Peyer's patch (tissue), 4 donors: ENCODE measurements at regions not wholly inside any gene's neighbourhood (a gene's known extent, or its start where the extent isn't known, plus 50 kb on each side); places are given as distances from the start of the nearest gene placed in this dataset.
A peak's percentile ranks its signal among the peaks of the same experiment; 100 is the strongest.
"Not testable (repeated sequence)": the region's sequence is repeated elsewhere in the genome, so short reads cannot be mapped to it uniquely, and the experiment has no call there.

ENCODE experiments used
- DNase-seq, 3 donors: peaks; one replicate each; pipeline ENCODE4 v3.0.0-alpha.2; 2017 to 2019
- H3K27ac ChIP-seq, 4 donors: fragments of 200-600 bp; sonication (generic); one replicate each; pipeline ENCODE4 v1.5.1; 2016 to 2019
- H3K27me3 ChIP-seq, 2 donors: fragments of 200-600 bp; sonication (generic); one replicate each; pipeline ENCODE4 v1.5.1; 2019
- H3K36me3 ChIP-seq, 3 donors: fragments of 200-600 bp; sonication (generic); one replicate each; pipeline ENCODE4 v1.5.1; 2016 to 2019
- H3K4me1 ChIP-seq, 4 donors: fragments of 200-600 bp; sonication (generic); one replicate each; pipeline ENCODE4 v1.5.1; 2016 to 2019
- H3K4me3 ChIP-seq, 4 donors: fragments of 200-600 bp; sonication (generic); 1 replicate in 3 of 4; 2 replicates in 1 of 4; pipeline ENCODE4 v1.5.1; 2016 to 2019; ENCODE audit warnings: mild to moderate bottlenecking in 1 of 4
- H3K9me3 ChIP-seq, 4 donors: fragments of 200-600 bp; sonication (generic); one replicate each; pipeline ENCODE4 v1.5.1; 2016 to 2019; ENCODE audit warnings: mild to moderate bottlenecking in 1 of 4
- POLR2A ChIP-seq, 2 donors: fragments of 450-650 bp; IDR thresholded peaks; one replicate each; pipeline ENCODE4 v1.5.1; 2017; ENCODE audit warnings: antibody characterized with exemption in 2 of 2, mild to moderate bottlenecking in 2 of 2, moderate library complexity in 2 of 2
- TF ChIP-seq, protein P1 (sequence below), 6 experiments: fragments of 450-650 bp in 4 of 6; fragments of 200-600 bp in 2 of 6; sonication (generic) in 1 of 6; IDR thresholded peaks; one replicate each; pipeline ENCODE4 v1.5.1; 2017 to 2019; ENCODE audit warnings: antibody characterized with exemption in 6 of 6, mild to moderate bottlenecking in 3 of 6, moderate library complexity in 1 of 6

DNA sequence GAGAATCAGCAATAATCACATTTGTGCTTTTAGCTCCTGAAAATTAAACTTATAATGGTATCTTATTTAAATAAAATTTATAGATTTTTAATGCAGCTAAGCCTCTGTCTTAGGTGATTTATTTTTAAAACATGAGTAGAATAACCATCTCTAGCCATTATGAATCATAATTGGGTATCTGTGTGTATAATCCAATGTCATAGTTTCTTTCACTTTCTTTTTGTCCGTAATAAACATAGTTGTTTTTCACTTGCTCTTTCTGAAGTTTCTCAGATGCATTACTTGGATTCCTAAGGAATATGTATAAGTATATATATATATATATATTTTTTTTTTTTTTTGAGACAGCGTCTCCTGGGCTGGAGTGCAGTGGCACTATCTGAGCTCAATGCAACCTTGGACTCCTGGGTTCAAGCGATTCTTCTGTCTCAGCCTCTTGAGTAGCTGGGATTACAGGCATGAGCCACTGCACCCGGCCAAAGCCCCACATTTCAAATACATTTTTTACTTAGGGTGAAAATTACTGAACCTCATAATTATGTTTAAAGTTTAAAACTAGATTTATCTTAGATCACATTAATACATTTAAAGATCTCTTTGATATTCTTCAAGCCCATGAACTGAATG, 377.1 kb downstream of the PRDM9 start:
- no peak for TF ChIP-seq POLR2A (IDR thresholded peaks at IDR 0.05)
- TF ChIP-seq, protein P1, sequence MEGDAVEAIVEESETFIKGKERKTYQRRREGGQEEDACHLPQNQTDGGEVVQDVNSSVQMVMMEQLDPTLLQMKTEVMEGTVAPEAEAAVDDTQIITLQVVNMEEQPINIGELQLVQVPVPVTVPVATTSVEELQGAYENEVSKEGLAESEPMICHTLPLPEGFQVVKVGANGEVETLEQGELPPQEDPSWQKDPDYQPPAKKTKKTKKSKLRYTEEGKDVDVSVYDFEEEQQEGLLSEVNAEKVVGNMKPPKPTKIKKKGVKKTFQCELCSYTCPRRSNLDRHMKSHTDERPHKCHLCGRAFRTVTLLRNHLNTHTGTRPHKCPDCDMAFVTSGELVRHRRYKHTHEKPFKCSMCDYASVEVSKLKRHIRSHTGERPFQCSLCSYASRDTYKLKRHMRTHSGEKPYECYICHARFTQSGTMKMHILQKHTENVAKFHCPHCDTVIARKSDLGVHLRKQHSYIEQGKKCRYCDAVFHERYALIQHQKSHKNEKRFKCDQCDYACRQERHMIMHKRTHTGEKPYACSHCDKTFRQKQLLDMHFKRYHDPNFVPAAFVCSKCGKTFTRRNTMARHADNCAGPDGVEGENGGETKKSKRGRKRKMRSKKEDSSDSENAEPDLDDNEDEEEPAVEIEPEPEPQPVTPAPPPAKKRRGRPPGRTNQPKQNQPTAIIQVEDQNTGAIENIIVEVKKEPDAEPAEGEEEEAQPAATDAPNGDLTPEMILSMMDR (IDR thresholded peaks at IDR 0.05), result no peak
- no peaks in the 10 kb centered on the region for H3K27me3 ChIP-seq
- no peak overlapping the region for H3K27ac ChIP-seq
- H3K36me3 ChIP-seq, result no peaks in the 10 kb centered on the region
- H3K4me3 ChIP-seq, result no peak overlapping the region
- DNase-seq, result no peak
- H3K9me3 ChIP-seq, result peaks cover 0 to 6% (median 0%) of the 10 kb centered on the region in 4 donors
- no peaks in the 10 kb centered on the region for H3K4me1 ChIP-seq

DNA sequence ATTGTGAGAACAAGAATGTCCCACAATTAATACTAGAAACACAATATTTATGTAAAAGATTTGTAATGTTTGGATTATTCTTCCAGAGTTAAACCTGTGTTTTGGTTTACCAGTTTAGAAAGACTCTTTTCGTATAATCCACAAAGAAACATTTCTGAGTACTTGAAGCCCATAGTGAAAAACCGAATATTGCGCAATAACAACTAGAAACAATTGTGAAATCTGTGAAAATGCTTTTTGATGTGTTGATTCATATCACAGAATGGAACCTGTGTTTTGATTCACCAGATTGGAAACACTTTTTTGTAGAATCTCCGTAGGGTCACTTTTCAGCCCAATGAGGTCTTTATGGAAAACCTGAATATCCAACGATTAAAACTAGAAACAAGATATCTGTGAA, 386.2 kb downstream of the PRDM9 start:
- H3K27ac ChIP-seq, result no peak overlapping the region
- H3K36me3 ChIP-seq, result no peaks in the 10 kb centered on the region
- H3K4me3 ChIP-seq, result no peak overlapping the region
- H3K9me3 ChIP-seq, result peaks cover 0 to 8% (median 0%) of the 10 kb centered on the region in 4 donors
- TF ChIP-seq, protein P1 (IDR thresholded peaks at IDR 0.05), result no peak
- no peak for TF ChIP-seq POLR2A (IDR thresholded peaks at IDR 0.05)
- no peak for DNase-seq
- H3K4me1 ChIP-seq, result no peaks in the 10 kb centered on the region
- no peaks in the 10 kb centered on the region for H3K27me3 ChIP-seq

DNA sequence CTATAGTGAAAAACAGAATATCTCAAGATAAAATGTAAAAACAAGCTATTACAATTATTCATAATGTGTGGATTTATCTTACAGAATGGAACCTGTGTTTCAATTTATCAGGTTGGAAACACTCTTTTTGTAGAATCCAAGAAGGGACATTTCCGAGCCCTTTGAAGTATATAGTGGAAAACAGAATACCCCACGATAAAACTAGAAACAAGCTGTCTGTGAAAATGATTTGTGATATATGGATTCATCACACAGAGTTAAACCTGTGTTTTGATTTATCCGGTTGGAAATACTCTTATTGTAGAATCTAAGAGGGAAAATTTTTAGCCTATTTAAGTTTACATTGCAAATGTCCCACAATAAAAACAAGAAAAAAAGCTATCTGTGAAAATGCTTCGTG, 388.2 kb downstream of the PRDM9 start:
- H3K27ac ChIP-seq, result no peak overlapping the region
- H3K36me3 ChIP-seq, result no peaks in the 10 kb centered on the region
- H3K27me3 ChIP-seq, result no peaks in the 10 kb centered on the region
- no peak for DNase-seq
- H3K9me3 ChIP-seq, result peaks cover 0 to 8% (median 0%) of the 10 kb centered on the region in 4 donors
- no peaks in the 10 kb centered on the region for H3K4me1 ChIP-seq
- TF ChIP-seq, protein P1 (IDR thresholded peaks at IDR 0.05), result no peak
- no peak for TF ChIP-seq POLR2A (IDR thresholded peaks at IDR 0.05)
- no peak overlapping the region for H3K4me3 ChIP-seq

DNA sequence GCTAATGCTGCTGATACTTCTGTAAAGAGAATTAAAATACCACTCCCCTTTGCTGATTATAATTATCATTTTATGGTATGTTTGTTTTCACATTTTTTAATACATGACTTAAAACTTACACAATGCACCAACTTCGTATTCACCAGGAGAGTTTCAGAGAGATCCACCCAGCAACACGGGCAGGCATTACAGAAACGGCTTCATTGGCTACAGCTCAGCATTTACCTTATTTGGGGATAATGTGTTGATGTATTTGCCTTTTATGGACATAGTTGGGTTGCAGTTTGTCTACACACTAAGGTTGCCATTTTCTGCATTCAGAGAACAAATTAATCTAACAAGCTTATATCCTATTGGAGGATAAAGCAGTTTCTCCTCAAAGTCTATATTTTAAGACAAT, 423.6 kb downstream of the PRDM9 start:
- Histone ChIP-seq H3K36me3 (no peaks in the 10 kb centered on the region), H3K27ac (no peak overlapping the region), H3K4me1 (no peaks in the 10 kb centered on the region), H3K9me3 (no peaks in the 10 kb centered on the region), H3K4me3 (no peak overlapping the region), H3K27me3 (no peaks in the 10 kb centered on the region)
- TF ChIP-seq, protein P1 (IDR thresholded peaks at IDR 0.05), result no peak
- no peak for TF ChIP-seq POLR2A (IDR thresholded peaks at IDR 0.05)
- DNase-seq, result no peak

DNA sequence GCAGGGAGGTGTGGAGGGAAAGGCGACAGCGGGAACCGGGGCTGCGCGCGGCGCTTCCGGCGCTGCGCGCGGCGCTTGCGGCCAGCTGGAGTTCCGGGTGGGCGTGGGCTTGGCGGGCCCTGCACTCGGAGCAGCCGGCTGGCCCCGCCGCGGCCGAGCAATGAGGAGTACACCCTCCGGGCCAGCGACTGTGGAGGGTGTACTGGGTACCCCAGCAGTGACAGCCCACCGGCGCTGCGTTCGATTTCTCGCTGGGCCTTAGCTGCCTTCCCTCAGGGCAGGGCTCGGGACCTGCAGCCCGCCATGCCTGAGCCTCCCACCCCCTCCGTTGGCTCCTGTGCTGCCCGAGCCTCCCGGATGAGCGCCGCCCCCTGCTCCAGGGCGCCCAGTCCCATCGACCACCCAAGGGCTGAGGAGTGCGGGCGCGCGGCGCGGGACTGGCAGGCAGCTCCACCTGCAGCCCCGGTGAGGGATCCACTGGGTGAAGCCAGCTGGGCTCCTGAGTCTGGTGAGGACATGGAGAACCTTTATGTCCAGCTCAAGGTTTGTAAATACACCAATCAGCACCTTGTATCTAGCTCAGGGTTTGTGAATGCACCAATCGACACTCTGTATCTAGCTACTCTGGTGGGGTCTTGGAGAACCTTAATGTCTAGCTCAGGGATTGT, 444.0 kb downstream of the PRDM9 start:
- peak in 1 of 3 donors; percentile 51 for DNase-seq
- H3K27me3 ChIP-seq, result not testable (repeated sequence)

DNA sequence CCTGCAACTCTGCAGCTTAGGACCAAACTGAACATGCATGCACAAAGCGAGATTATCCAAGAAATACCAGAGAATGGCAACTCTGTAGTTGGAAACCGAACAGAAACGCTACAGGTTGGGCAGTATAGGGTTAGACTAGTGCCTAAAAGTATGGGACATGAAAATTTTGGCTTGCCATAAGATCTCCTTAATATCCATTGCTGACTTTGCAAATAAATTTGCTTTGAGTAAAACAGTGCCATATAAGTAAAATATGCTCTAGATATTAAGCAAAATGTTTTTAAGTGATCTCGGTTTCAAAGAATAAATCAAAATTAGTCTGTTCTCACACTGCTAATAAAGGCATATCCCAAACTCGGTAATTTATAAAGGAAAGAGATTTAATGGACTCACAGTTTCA, 456.0 kb downstream of the PRDM9 start:
- TF ChIP-seq, protein P1 (IDR thresholded peaks at IDR 0.05), result no peak

More for the DNA sequence above, 444.0 kb downstream of the PRDM9 start:
- H3K36me3 ChIP-seq, H3K9me3 ChIP-seq, H3K4me1 ChIP-seq, H3K27ac ChIP-seq: not testable (repeated sequence)
- peak overlapping the region in 1 of 4 donors; percentile 38 for H3K4me3 ChIP-seq

More for the DNA sequence above, 456.0 kb downstream of the PRDM9 start:
- Histone ChIP-seq H3K27me3 (no peaks in the 10 kb centered on the region), H3K27ac (no peak overlapping the region), H3K36me3 (no peaks in the 10 kb centered on the region), H3K9me3 (peaks cover 0 to 4% (median 0%) of the 10 kb centered on the region in 4 donors), H3K4me1 (no peaks in the 10 kb centered on the region), H3K4me3 (no peak overlapping the region)
- no peak for DNase-seq
